ENCODE measurements at regions not wholly inside any gene's neighbourhood (a gene's known extent, or its start where the extent isn't known, plus 50 kb on each side); places are given as distances from the start of the nearest gene placed in this dataset.

DNA sequence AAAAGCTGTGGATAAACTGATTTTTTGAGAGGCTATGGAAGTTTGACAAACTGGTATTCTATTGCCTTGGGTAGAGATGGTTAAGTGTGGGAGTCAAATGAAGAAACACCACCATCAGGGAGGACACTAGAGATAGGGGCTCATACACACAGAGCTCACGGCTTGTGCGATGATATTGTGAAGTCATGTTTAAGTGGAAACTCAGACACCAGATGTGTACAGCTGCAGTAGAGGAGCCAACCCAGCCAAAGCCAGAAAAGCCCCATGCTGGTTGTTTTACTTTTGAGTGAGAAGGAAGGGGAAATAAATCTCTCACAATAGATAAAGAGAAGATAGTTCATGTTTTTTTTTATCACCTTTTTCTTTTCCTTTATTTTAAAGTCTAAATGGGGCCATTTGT lies 377.7 kb downstream of the DMRT2 start:
- TF ChIP-seq POLR2A (IDR thresholded peaks at IDR 0.05) (no peak), EP300 (IDR thresholded peaks at IDR 0.05) (no peak), POLR2AphosphoS5 (IDR thresholded peaks at IDR 0.05) (no peak)
- TF ChIP-seq, protein P1, sequence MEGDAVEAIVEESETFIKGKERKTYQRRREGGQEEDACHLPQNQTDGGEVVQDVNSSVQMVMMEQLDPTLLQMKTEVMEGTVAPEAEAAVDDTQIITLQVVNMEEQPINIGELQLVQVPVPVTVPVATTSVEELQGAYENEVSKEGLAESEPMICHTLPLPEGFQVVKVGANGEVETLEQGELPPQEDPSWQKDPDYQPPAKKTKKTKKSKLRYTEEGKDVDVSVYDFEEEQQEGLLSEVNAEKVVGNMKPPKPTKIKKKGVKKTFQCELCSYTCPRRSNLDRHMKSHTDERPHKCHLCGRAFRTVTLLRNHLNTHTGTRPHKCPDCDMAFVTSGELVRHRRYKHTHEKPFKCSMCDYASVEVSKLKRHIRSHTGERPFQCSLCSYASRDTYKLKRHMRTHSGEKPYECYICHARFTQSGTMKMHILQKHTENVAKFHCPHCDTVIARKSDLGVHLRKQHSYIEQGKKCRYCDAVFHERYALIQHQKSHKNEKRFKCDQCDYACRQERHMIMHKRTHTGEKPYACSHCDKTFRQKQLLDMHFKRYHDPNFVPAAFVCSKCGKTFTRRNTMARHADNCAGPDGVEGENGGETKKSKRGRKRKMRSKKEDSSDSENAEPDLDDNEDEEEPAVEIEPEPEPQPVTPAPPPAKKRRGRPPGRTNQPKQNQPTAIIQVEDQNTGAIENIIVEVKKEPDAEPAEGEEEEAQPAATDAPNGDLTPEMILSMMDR (IDR thresholded peaks at IDR 0.05): no peak

All from suprapubic skin (tissue), 4 donors.